T1000 (cell line): ENCODE measurements at regions not wholly inside any gene's neighbourhood (a gene's known extent, or its start where the extent isn't known, plus 50 kb on each side); places are given as distances from the start of the nearest gene placed in this dataset.
"Not testable (repeated sequence)": the region's sequence is repeated elsewhere in the genome, so short reads cannot be mapped to it uniquely, and the experiment has no call there.

Experiments used
- DNase-seq: peaks from one replicate; lab custom pipeline; 2025; ENCODE audit warnings: mixed read lengths; lab: John Stamatoyannopoulos, UW

DNA sequence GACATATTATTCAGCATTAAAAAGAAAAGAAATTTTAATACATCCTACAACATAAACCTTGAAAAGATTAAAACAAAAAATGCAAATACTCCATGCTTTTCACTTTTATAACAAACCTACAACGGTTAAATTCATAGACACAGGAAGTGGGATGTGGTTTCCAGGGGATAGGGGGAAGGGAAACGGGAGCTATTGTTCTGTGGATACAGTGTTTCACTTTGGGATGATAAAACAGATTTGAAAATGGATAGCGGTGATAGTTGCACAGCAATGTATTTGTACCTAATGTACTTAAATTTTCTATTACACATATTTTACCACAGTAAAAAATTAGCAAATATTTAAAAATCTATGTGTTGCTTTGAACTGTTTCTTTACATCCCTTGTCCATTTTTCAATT, 368.0 kb downstream of the CDY2B start:
- not testable (repeated sequence) for DNase-seq

DNA sequence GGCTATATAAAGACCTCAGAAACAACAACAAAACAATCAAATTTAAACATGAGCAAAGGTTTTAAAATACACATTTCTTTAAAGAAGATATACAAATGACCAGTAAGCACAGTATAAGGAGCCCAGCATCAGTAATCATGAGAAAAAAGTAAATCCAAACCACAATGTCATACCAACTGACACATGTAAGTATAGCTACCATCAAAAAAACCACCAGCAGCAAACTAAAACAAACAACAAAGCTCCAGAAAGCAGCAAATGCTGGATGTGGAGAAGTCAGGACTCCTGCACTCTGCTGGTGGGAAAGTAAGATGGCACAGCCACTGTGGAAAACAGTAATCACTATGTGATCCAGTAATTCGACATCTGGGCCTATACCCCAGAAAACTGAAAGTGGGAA, 368.5 kb downstream of the CDY2B start:
- DNase-seq: not testable (repeated sequence)

- DNase-seq: not testable (repeated sequence)
These were observed 374.2 kb downstream of the CDY2B start for GRCh38 chrY:17505834-17506233.

GRCh38 chrY:17484763-17485162, 395.3 kb downstream of the CDY2B start:
- DNase-seq: not testable (repeated sequence)

DNA sequence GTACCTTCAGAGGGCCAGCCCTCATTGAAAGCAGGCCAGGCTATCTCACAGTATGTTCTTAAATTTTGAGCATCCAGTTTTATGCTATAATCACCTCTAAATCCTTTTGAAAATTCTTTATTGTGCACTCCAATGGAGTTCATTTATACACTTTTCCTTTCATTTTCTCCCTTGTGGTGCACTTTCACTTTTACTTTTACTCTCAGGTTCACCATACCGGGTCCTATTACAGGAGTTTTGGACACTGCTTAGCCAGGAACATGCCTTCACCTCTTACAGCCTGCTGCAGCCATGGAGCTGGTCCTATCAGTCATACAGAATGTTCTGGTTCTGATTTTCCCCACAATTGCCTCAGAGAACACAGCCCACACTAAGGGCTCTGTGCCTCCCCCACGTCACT, 395.9 kb downstream of the CDY2B start:
- DNase-seq: not testable (repeated sequence)

DNA sequence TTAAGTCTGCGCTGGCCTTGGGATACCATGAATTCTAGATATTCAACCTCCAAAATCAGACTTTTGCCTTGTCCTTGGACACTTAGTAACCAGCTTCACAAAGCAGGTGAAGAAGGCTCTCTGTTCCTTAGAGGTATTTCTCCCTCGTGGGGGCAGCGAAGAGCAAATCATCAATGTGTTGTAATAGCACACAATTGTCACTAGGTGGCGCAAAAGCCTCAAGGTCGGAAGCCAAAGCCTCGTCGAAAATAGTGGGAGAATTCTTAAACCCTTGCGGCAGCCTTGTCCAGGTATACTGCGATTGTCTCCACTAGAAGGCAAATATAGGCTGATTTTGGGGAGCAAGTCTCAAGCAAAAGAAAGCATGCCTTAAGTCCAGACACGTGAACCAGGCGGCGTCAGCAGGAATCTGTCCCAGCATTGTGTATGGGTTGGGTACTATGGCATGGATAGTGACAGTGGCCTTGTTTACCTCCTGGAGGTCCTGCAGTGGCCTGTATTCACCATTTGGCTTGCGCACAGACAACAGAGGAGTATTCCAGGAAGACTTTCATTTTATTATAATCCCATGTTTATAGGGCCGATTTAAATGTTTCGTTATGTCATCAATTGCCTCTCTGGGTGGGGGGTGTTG, 398.5 kb downstream of the CDY2B start:
- not testable (repeated sequence) for DNase-seq

GRCh38 chrY:17472068-17472467, 408.0 kb downstream of the CDY2B start:
- DNase-seq: not testable (repeated sequence)

GRCh38 chrY:17459753-17460152, 420.3 kb downstream of the CDY2B start:
- not testable (repeated sequence) for DNase-seq

DNA sequence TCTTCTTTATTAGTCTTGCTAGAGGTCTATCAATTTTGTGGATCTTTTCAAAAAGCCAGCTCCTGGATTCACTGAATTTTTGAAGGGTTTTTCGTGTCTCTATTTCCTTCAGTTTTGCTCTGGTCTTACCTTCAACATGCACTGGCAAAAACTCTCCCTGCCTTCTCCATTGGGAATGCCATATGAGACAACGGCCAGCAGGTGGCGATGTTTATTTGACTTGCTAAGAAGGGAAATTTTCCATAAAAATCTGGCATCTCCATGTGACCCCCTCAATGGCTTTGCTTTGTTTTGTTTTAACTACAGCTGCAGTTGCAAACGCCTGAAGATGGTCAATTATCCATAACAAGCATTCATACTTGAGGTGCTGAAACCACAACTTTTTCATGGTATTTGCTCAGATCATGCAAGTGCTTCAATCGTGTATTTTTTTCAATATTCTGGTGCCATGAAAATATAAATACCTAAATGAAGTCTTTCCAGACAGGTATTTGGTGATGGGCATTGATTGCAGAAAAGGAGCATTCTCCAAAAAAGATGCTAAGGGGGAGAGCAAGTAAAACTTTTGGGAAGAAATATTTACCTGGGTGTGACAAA, 449.4 kb downstream of the CDY2B start:
- no peak for DNase-seq

- DNase-seq: peak; percentile 56
These were observed 481.5 kb downstream of the CDY2B start for GRCh38 chrY:17398336-17399072.

DNA sequence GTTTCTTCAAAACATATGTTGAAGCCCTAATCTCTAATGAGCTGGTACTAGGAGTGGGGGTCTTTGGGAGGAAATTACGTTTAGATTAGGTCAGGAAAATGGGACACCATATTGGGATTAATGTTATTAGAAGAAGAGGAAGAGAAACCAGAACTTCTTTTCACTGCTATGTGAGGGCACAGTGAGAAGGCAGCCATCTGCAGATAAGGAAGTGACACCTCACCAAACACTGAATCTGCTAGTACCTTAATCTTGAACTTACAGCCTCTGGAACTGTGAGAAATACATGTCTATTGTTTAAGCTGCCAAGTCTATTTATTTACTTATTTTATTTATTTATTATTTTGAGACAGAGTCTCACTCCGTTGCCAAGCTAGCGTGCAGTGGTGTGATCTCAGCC, 482.4 kb downstream of the CDY2B start:
- no peak for DNase-seq

DNA sequence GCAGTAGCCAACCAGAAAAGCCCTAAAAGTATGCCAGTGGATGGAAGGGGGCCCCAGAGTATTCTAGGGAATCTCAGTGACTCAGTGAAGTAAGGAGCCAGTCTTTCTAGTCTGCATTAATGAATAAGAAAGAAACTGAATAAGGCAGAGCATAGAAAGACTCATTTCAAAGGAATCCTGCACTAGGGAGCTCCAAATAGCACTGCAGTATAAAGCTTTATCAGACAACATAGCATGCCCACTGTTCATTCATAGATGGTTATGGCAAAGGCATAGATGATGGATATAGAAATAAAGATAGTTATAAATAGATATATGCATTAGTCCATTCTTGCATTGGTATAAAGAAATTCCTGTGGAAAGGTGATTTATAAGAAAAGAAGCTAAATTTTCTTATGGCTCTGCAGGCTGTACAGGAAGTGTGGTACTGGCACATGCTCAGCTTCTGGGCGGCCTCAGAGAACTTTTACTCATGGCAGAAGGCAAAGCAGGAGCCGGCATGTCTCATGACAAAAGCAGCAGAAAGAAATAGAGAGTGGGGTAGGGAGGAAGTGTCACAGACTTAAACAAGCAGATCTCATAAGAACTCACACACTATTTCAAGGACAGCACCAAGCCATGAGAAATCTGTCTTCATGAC, 498.5 kb downstream of the CDY2B start:
- peak; percentile 0 for DNase-seq

DNA sequence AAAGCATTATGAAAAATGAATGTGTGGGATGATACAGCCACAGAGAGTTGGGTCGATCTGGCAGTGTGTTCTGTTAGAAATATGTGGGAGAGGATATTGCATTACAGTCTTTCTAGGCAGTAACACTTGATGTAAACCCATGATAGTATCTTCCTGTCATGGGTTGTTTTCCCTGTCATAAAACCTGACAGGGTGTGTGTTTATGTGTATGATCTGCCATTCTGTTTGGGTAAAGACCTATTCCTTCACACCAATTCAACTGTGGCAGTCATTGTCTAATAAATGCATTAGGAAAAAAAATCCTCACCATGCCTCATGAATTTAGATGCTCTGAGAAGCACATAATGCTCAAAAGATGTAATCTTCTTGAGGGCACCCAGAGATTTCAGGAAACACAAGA, 501.7 kb downstream of the CDY2B start:
- no peak for DNase-seq

DNA sequence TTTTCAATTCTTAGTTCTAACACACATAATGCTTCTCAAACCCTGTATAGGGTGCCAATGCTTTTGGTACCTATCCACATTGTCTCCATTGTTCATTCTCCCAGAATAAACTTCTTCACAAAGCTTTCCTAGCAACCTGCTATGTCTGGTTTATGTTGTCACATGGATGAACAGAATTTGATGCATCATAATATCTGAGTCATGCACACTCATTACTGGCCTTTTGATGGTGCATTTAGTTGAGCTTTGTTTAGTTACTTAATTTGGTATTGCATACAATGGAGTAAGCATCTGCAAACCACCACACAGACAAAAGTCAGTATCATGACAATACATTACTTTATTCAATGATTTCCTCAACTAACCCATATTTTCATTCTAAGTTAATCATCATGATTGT, 511.6 kb downstream of the CDY2B start:
- no peak for DNase-seq

- DNase-seq: no peak
These were observed 513.6 kb downstream of the CDY2B start for GRCh38 chrY:17366400-17366799.

GRCh38 chrY:17339028-17339427, 541.0 kb downstream of the CDY2B start:
- DNase-seq: no peak

DNA sequence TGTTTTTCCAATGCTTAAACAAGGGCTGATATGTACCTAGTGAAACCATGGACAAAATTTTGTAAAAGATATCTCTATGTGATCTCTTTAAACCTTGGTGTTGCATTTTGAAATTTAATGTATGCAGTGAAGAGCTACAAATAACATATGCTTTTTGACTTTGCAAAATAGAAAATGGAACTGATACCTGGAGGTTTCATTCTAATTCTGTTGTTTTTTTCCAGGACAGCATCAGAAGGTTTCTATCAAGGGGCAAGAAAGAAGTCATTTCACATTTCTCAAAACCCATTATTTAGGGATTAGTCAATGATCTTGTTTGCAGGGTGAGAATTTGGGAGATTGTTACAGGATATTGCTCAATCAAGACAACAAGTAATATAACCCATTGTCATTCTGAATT, 549.3 kb downstream of the CDY2B start:
- no peak for DNase-seq

DNA sequence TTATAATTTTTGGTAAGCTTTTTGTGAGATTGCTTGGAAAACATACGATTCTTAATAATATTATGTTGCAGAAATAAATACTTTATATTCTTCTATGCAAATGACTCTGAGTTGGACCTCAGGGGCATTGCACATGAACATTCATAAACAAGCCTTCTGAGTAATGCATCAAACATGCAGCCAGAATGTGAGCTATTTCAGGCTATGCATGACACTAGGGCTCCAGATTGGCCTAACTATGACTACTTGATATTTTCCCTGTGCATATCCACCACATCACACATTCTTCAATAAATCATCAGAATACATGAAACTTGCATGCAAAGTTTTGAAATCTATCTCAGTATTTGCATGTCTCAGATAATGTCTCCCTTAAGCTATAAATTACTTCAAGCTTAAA, 560.1 kb downstream of the CDY2B start:
- peak; percentile 20 for DNase-seq

DNA sequence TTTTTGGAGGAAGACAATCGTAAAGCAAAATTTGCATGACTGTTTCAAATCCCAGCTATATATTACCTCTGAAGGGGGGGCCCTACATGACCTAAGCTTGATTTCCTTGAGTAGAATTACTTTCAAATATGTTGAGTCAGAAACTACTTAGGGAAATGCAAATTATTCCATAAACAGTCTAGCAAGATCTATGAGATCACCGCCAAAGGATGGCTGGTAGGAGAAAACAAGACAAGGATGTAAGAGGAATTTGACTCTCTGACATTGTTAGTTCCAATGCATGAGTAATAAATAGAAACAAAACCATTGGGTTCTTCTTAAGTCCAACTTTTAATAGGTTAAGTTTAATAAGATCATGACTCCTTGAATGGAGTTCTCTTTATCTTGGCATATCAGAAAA, 561.4 kb downstream of the CDY2B start:
- DNase-seq: no peak

DNA sequence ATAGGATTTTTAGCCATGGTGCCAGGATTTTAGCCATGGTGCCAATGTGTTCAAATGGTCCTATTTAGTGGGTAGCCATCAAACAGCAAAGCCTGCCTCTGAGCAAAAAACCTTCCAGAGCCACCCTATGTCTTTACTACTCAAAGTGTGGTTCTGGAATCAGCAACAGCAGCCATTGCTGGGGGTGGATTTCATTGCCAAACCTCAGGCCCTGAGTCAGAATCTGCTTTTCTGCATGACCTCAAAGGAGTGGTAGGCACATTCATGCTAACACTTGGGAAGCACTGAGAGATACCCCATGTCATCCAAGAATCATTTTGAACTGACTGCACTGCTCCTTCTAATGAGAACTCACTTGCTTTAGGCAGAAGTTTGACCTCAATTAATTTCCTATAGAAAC, 603.0 kb downstream of the CDY2B start:
- DNase-seq: no peak

- no peak for DNase-seq
These were observed 620.5 kb downstream of the CDY2B start for GRCh38 chrY:17259497-17259896.

- peak; percentile 2 for DNase-seq
These were observed 641.6 kb downstream of the CDY2B start for GRCh38 chrY:17238406-17238805.

- DNase-seq: no peak
These were observed 644.3 kb downstream of the CDY2B start for GRCh38 chrY:17235769-17236168.
